22Rv1 (cell line): ENCODE measurements at regions not wholly inside any gene's neighbourhood (a gene's known extent, or its start where the extent isn't known, plus 50 kb on each side); places are given as distances from the start of the nearest gene placed in this dataset.

Source experiments
- H3K27ac ChIP-seq: fragments of 450-650 bp; 2 replicates; pipeline ENCODE4 v1.5.1; 2017
- CTCF ChIP-seq: fragments of 450-650 bp; IDR thresholded peaks from 2 replicates; pipeline ENCODE4 v1.5.1; 2017; ENCODE audit warnings: mild to moderate bottlenecking
- ZFX ChIP-seq: fragments of 450-650 bp; IDR thresholded peaks from 2 replicates; pipeline ENCODE4 v1.6.1; 2017; ENCODE audit warnings: antibody characterized with exemption, borderline replicate concordance

- TF ChIP-seq ZFX: no peak
- no peak for TF ChIP-seq CTCF
- H3K27ac ChIP-seq: no peak overlapping the region
Observed at GRCh38 chr11:122240638-122241037, 124.6 kb upstream of the BLID start.

GRCh38 chr11:122235615-122236014, 119.6 kb upstream of the BLID start:
- no peak overlapping the region for H3K27ac ChIP-seq

GRCh38 chr11:122234780-122235179, 118.8 kb upstream of the BLID start:
- H3K27ac ChIP-seq: no peak overlapping the region
- TF ChIP-seq CTCF (no peak), ZFX (no peak)

More at GRCh38 chr11:122235615-122236014, 119.6 kb upstream of the BLID start:
- TF ChIP-seq CTCF: no peak
- TF ChIP-seq ZFX: no peak

GRCh38 chr11:122234257-122234656, 118.2 kb upstream of the BLID start:
- TF ChIP-seq ZFX (no peak), CTCF (no peak)
- no peak overlapping the region for H3K27ac ChIP-seq

GRCh38 chr11:122232985-122233384, 117.0 kb upstream of the BLID start:
- TF ChIP-seq CTCF (no peak), ZFX (no peak)
- no peak overlapping the region for H3K27ac ChIP-seq

GRCh38 chr11:122230385-122230755, 114.4 kb upstream of the BLID start:
- TF ChIP-seq CTCF: no peak
- no peak for TF ChIP-seq ZFX
- no peak overlapping the region for H3K27ac ChIP-seq

- TF ChIP-seq ZFX: no peak
- TF ChIP-seq CTCF: no peak
- no peak overlapping the region for H3K27ac ChIP-seq
Observed at GRCh38 chr11:122229481-122230384, 113.7 kb upstream of the BLID start.
